ENCODE measurements at regions not wholly inside any gene's neighbourhood (a gene's known extent, or its start where the extent isn't known, plus 50 kb on each side); places are given as distances from the start of the nearest gene placed in this dataset.
"Not testable (repeated sequence)": the region's sequence is repeated elsewhere in the genome, so short reads cannot be mapped to it uniquely, and the experiment has no call there.

GRCh38 chr7:69540287-69540686 lies 58.0 kb upstream of the AUTS2 start:
- 97% methylated on average over 2 of the region's 3 CpGs for WGBS (ENCODE audit: insufficient coverage)
- H3K27ac ChIP-seq (ENCODE audit: low read length): no peak overlapping the region

DNA sequence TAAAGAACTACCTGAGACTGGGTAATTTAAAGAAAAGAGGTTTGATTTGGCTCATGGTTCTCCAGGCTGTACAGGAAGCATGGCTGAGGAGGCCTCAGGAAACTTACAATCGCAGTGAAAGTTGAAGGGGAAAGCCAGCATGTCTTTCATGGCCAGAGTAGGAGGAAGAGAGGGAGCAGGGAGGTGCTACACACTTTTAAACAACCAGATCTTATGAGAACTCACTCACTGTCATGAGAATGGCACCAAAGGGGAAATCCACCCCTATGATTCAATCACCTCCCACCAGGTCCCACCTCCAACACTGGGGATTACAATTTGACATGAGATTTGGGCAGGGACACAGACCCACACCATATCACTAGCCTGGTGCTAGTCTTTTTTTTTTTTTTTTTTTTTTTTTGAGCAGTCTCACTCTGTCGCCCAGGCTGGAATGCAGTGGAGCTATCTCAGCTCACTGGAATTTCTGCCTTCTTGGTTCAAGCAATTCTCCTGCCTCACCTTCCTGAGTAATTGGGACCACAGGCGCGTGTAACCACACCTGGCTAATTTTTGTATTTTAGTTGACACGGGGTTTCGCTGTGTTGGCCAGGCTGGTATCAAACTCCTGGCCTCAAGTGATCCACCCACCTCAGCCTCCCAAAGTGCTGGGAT lies 56.4 kb upstream of the AUTS2 start:
- H3K27me3 Mint-ChIP-seq (ENCODE audit: low read depth in 2 of 2); H3K4me1 Mint-ChIP-seq; H3K4me3 Mint-ChIP-seq; ATAC-seq; H3K9me3 ChIP-seq (ENCODE audit: control insufficient read depth, insufficient read depth, low read length); H3K27ac ChIP-seq (ENCODE audit: low read length); H3K9me3 Mint-ChIP-seq; H3K27ac Mint-ChIP-seq; H3K36me3 Mint-ChIP-seq; H3K36me3 ChIP-seq (ENCODE audit: control insufficient read depth, insufficient read depth, low read length); H3K27me3 ChIP-seq (ENCODE audit: control insufficient read depth, insufficient read depth, low read length); H3K4me3 ChIP-seq (ENCODE audit: low read length); DNase-seq; intact Hi-C loops (cut with micrococcal nuclease); H3K4me1 ChIP-seq (ENCODE audit: control insufficient read depth, insufficient read depth, low read length): not testable (repeated sequence)
- WGBS (ENCODE audit: insufficient coverage): 95% methylated on average over 6 of the region's 6 CpGs

More at GRCh38 chr7:69540287-69540686, 58.0 kb upstream of the AUTS2 start:
- Mint-ChIP-seq H3K36me3 (no peaks in the 10 kb centered on the region), H3K9me3 (no peaks in the 10 kb centered on the region), H3K4me1 (no peaks in the 10 kb centered on the region), H3K27ac (no peak overlapping the region), H3K4me3 (no peak overlapping the region), H3K27me3 (ENCODE audit: low read depth in 2 of 2) (no peaks in the 10 kb centered on the region)
- ATAC-seq: no peak
- Histone ChIP-seq H3K9me3 (ENCODE audit: control insufficient read depth, insufficient read depth, low read length) (peaks cover 3% of the 10 kb centered on the region), H3K4me3 (ENCODE audit: low read length) (no peak overlapping the region), H3K27me3 (ENCODE audit: control insufficient read depth, insufficient read depth, low read length) (no peaks in the 10 kb centered on the region), H3K36me3 (ENCODE audit: control insufficient read depth, insufficient read depth, low read length) (no peaks in the 10 kb centered on the region), H3K4me1 (ENCODE audit: control insufficient read depth, insufficient read depth, low read length) (no peaks in the 10 kb centered on the region)
- TF ChIP-seq, protein P1, sequence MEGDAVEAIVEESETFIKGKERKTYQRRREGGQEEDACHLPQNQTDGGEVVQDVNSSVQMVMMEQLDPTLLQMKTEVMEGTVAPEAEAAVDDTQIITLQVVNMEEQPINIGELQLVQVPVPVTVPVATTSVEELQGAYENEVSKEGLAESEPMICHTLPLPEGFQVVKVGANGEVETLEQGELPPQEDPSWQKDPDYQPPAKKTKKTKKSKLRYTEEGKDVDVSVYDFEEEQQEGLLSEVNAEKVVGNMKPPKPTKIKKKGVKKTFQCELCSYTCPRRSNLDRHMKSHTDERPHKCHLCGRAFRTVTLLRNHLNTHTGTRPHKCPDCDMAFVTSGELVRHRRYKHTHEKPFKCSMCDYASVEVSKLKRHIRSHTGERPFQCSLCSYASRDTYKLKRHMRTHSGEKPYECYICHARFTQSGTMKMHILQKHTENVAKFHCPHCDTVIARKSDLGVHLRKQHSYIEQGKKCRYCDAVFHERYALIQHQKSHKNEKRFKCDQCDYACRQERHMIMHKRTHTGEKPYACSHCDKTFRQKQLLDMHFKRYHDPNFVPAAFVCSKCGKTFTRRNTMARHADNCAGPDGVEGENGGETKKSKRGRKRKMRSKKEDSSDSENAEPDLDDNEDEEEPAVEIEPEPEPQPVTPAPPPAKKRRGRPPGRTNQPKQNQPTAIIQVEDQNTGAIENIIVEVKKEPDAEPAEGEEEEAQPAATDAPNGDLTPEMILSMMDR (IDR thresholded peaks at IDR 0.05): no peak
- intact Hi-C loops (cut with micrococcal nuclease): no loop called here
- no peak for DNase-seq

GRCh38 chr7:69545175-69545574 lies 53.1 kb upstream of the AUTS2 start:
- Mint-ChIP-seq H3K4me1 (no peaks in the 10 kb centered on the region), H3K27me3 (ENCODE audit: low read depth in 2 of 2) (peaks cover 0 to 4% of the 10 kb centered on the region in 2 donors), H3K27ac (no peak overlapping the region), H3K36me3 (no peaks in the 10 kb centered on the region), H3K4me3 (no peak overlapping the region), H3K9me3 (no peaks in the 10 kb centered on the region)
- TF ChIP-seq, protein P1 (IDR thresholded peaks at IDR 0.05): no peak
- no peaks in the 10 kb centered on the region for H3K36me3 ChIP-seq (ENCODE audit: control insufficient read depth, insufficient read depth, low read length)
- H3K9me3 ChIP-seq (ENCODE audit: control insufficient read depth, insufficient read depth, low read length): peaks cover 3% of the 10 kb centered on the region
- no peak for ATAC-seq
- H3K27ac ChIP-seq (ENCODE audit: low read length): no peak overlapping the region
- DNase-seq: no peak
- intact Hi-C loops (cut with micrococcal nuclease): no loop called here
- no peak overlapping the region for H3K4me3 ChIP-seq (ENCODE audit: low read length)
- no CpG with 5 or more reads among the region's 1 CpG for WGBS (ENCODE audit: insufficient coverage)
- H3K4me1 ChIP-seq (ENCODE audit: control insufficient read depth, insufficient read depth, low read length): no peaks in the 10 kb centered on the region
- H3K27me3 ChIP-seq (ENCODE audit: control insufficient read depth, insufficient read depth, low read length): no peaks in the 10 kb centered on the region

All from natural killer cell (primary cell).